ENCODE measurements at regions not wholly inside any gene's neighbourhood (a gene's known extent, or its start where the extent isn't known, plus 50 kb on each side); places are given as distances from the start of the nearest gene placed in this dataset.

DNA sequence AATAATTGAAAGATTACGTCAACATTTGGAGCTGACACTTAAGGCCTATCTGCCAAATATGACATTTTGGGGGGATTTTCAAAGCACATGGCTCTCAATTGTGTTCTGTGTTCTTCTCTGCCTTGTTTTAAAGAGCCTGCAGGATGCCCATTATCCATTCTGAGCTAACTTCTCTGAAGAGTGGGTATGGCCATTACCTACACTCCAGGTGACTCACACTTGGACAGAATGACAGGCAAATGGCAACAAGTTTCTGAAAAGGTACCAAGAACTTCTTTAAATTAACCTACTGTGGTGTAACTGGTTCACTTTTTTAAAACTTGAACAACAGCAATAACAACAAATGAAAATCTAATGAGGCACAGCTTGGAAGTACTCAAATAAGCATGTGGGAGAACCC lies 834.9 kb upstream of the SLC39A10 start:
- no peak overlapping the region for H3K9ac ChIP-seq (ENCODE audit: low read length)
- intact Hi-C loops (cut with micrococcal nuclease), result no loop called here
- ChIA-PET CTCF (no interaction called here), RAD21 (ENCODE audit: low non-redundant PET in 1 of 2, low total read pairs in 2 of 2, uncharacterized antibody in 2 of 2, unreplicated experiment in 2 of 2) (no interaction called here), POLR2A (no interaction called here)
- TF ChIP-seq CEBPB (IDR thresholded peaks at IDR 0.05; ENCODE audit: low read depth) (no peak), POLR2A (IDR thresholded peaks at IDR 0.05; ENCODE audit: borderline replicate concordance, extremely low read depth, insufficient read depth, insufficient read length) (no peak), ELF1 (IDR thresholded peaks at IDR 0.05; ENCODE audit: borderline replicate concordance, low read depth) (no peak), SIN3A (IDR thresholded peaks at IDR 0.05; ENCODE audit: low read depth) (no peak), EZH2phosphoT487 (IDR thresholded peaks at IDR 0.05; ENCODE audit: borderline replicate concordance) (no peak), ZNF274 (IDR thresholded peaks at IDR 0.05; ENCODE audit: low read depth, low read length) (no peak), EZH2 (IDR thresholded peaks at IDR 0.05) (no peak), RAD21 (IDR thresholded peaks at IDR 0.05; ENCODE audit: low read depth) (no peak), SRF (IDR thresholded peaks at IDR 0.05; ENCODE audit: low read depth) (no peak), SP1 (IDR thresholded peaks at IDR 0.05; ENCODE audit: low read depth) (no peak), CBX3 (IDR thresholded peaks at IDR 0.05; ENCODE audit: low read depth) (no peak), TCF7L2 (IDR thresholded peaks at IDR 0.05; ENCODE audit: borderline replicate concordance, extremely low read depth, insufficient read depth, insufficient read length) (no peak)
- TF ChIP-seq, protein P1, sequence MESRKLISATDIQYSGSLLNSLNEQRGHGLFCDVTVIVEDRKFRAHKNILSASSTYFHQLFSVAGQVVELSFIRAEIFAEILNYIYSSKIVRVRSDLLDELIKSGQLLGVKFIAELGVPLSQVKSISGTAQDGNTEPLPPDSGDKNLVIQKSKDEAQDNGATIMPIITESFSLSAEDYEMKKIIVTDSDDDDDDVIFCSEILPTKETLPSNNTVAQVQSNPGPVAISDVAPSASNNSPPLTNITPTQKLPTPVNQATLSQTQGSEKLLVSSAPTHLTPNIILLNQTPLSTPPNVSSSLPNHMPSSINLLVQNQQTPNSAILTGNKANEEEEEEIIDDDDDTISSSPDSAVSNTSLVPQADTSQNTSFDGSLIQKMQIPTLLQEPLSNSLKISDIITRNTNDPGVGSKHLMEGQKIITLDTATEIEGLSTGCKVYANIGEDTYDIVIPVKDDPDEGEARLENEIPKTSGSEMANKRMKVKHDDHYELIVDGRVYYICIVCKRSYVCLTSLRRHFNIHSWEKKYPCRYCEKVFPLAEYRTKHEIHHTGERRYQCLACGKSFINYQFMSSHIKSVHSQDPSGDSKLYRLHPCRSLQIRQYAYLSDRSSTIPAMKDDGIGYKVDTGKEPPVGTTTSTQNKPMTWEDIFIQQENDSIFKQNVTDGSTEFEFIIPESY (IDR thresholded peaks at IDR 0.05; ENCODE audit: extremely low read depth, insufficient replicate concordance, low read length), result no peak
- TF ChIP-seq, protein P2, sequence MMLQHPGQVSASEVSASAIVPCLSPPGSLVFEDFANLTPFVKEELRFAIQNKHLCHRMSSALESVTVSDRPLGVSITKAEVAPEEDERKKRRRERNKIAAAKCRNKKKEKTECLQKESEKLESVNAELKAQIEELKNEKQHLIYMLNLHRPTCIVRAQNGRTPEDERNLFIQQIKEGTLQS (IDR thresholded peaks at IDR 0.05), result no peak
- TF ChIP-seq, protein P3, sequence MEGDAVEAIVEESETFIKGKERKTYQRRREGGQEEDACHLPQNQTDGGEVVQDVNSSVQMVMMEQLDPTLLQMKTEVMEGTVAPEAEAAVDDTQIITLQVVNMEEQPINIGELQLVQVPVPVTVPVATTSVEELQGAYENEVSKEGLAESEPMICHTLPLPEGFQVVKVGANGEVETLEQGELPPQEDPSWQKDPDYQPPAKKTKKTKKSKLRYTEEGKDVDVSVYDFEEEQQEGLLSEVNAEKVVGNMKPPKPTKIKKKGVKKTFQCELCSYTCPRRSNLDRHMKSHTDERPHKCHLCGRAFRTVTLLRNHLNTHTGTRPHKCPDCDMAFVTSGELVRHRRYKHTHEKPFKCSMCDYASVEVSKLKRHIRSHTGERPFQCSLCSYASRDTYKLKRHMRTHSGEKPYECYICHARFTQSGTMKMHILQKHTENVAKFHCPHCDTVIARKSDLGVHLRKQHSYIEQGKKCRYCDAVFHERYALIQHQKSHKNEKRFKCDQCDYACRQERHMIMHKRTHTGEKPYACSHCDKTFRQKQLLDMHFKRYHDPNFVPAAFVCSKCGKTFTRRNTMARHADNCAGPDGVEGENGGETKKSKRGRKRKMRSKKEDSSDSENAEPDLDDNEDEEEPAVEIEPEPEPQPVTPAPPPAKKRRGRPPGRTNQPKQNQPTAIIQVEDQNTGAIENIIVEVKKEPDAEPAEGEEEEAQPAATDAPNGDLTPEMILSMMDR (IDR thresholded peaks at IDR 0.05 in 2 of 3, conservative IDR thresholded peaks at IDR 0.05 in 1 of 3; ENCODE audit: borderline replicate concordance in 1 of 3, insufficient read depth in 1 of 3, low read depth in 2 of 3, low read length in 2 of 3), result no peak
- TF ChIP-seq, protein P4, sequence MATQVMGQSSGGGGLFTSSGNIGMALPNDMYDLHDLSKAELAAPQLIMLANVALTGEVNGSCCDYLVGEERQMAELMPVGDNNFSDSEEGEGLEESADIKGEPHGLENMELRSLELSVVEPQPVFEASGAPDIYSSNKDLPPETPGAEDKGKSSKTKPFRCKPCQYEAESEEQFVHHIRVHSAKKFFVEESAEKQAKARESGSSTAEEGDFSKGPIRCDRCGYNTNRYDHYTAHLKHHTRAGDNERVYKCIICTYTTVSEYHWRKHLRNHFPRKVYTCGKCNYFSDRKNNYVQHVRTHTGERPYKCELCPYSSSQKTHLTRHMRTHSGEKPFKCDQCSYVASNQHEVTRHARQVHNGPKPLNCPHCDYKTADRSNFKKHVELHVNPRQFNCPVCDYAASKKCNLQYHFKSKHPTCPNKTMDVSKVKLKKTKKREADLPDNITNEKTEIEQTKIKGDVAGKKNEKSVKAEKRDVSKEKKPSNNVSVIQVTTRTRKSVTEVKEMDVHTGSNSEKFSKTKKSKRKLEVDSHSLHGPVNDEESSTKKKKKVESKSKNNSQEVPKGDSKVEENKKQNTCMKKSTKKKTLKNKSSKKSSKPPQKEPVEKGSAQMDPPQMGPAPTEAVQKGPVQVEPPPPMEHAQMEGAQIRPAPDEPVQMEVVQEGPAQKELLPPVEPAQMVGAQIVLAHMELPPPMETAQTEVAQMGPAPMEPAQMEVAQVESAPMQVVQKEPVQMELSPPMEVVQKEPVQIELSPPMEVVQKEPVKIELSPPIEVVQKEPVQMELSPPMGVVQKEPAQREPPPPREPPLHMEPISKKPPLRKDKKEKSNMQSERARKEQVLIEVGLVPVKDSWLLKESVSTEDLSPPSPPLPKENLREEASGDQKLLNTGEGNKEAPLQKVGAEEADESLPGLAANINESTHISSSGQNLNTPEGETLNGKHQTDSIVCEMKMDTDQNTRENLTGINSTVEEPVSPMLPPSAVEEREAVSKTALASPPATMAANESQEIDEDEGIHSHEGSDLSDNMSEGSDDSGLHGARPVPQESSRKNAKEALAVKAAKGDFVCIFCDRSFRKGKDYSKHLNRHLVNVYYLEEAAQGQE (IDR thresholded peaks at IDR 0.05; ENCODE audit: low read depth), result no peak
- no peaks in the 10 kb centered on the region for H4K20me1 ChIP-seq (ENCODE audit: insufficient read depth)
- DNase-seq (ENCODE audit: low read depth, low spot score) (no peak), ATAC-seq (peak; percentile 47; the same call in 1 of the 2 replicates)
- peak overlapping the region; percentile 39 for H2AFZ ChIP-seq (ENCODE audit: low read depth, low read length, poor library complexity, severe bottlenecking)
- H3K27ac ChIP-seq (ENCODE audit: low read depth, low read length), result no peak overlapping the region
- no peaks in the 10 kb centered on the region for H3K36me3 ChIP-seq (ENCODE audit: control insufficient read depth in 1 of 2, insufficient read depth in 2 of 2, low read length in 2 of 2)
- H3K9me2 ChIP-seq (ENCODE audit: insufficient read depth), result no peaks in the 10 kb centered on the region
- no peaks in the 10 kb centered on the region for H3K79me2 ChIP-seq (ENCODE audit: insufficient read depth, low read length)
- H3K4me2 ChIP-seq (ENCODE audit: low read length), result peak overlapping the region; percentile 50
- H3K27me3 ChIP-seq (ENCODE audit: insufficient read depth, low read length), result no peaks in the 10 kb centered on the region
- no TSS peak for BruUV-seq (replicated peaks)
- no peak overlapping the region for H3K4me3 ChIP-seq (replicated peaks in 1 of 2; ENCODE audit: low read depth in 1 of 2, low read length in 2 of 2)
- H3K9me3 ChIP-seq (ENCODE audit: control insufficient read depth in 1 of 2, insufficient read depth in 1 of 2, low read depth in 1 of 2, low read length in 2 of 2), result no peaks in the 10 kb centered on the region
- peaks cover 3 to 10% of the 10 kb centered on the region in 2 experiments; a peak in 2 of 4 replicates for H3K4me1 ChIP-seq (ENCODE audit: control insufficient read depth in 1 of 2, insufficient read depth in 2 of 2, low read length in 2 of 2)

All from HCT116 (cell line).